ENCODE measurements at regions not wholly inside any gene's neighbourhood (a gene's known extent, or its start where the extent isn't known, plus 50 kb on each side); places are given as distances from the start of the nearest gene placed in this dataset.

GRCh38 chr2:192827735-192828134 lies 633.0 kb upstream of the TMEFF2 start (continued):
- TF ChIP-seq ZBTB4 (CRISPR knock-in tag; IDR thresholded peaks at IDR 0.05) (no peak), ZNF687 (IDR thresholded peaks at IDR 0.05) (no peak), CHD4 (IDR thresholded peaks at IDR 0.05) (no peak), HDGF (IDR thresholded peaks at IDR 0.05) (no peak), ELK1 (IDR thresholded peaks at IDR 0.05; ENCODE audit: low read depth, low read length) (no peak), SMC3 (IDR thresholded peaks at IDR 0.05; ENCODE audit: borderline replicate concordance, low read length) (no peak), STAT3 (IDR thresholded peaks at IDR 0.05; ENCODE audit: low read depth, low read length) (no peak), IKZF1 (conservative IDR thresholded peaks at IDR 0.05) (no peak), GABPA (IDR thresholded peaks at IDR 0.05; ENCODE audit: low read depth) (no peak), DPF2 (IDR thresholded peaks at IDR 0.05) (no peak), EED (IDR thresholded peaks at IDR 0.05; ENCODE audit: low read depth) (no peak), CHD2 (IDR thresholded peaks at IDR 0.05; ENCODE audit: borderline replicate concordance, low read depth, low read length) (no peak)

Data from GM12878 (cell line).